ENCODE measurements at regions not wholly inside any gene's neighbourhood (a gene's known extent, or its start where the extent isn't known, plus 50 kb on each side); places are given as distances from the start of the nearest gene placed in this dataset.

- ChIA-PET POLR2A (no interaction called here), CTCF (no interaction called here)
- DNase-seq = no peak
- no peak overlapping the region for H3K4me3 Mint-ChIP-seq (ENCODE audit: unreplicated experiment)
- Histone ChIP-seq H3K27me3 (replicated peaks; ENCODE audit: control insufficient read depth, insufficient read depth, low read length) (no peaks in the 10 kb centered on the region), H3K4me1 (no peaks in the 10 kb centered on the region), H3K4me3 (ENCODE audit: low read depth, low read length) (no peak overlapping the region), H3K9me3 (no peaks in the 10 kb centered on the region), H3K36me3 (ENCODE audit: control insufficient read depth, insufficient read depth, low read length) (no peaks in the 10 kb centered on the region)
- TF ChIP-seq CTCF (IDR thresholded peaks at IDR 0.05; ENCODE audit: insufficient read depth in 1 of 2, low read depth in 1 of 2, low read length in 1 of 2, severe bottlenecking in 1 of 2, unreplicated experiment in 1 of 2) = no peak
- H3K27me3 Mint-ChIP-seq (ENCODE audit: insufficient read depth, unreplicated experiment) = peaks cover 14% of the 10 kb centered on the region
- intact Hi-C loops (cut with micrococcal nuclease; ENCODE audit: unreplicated experiment) = no loop called here
- H3K27ac Mint-ChIP-seq (ENCODE audit: unreplicated experiment) = no peak overlapping the region
- no peaks in the 10 kb centered on the region for H3K4me1 Mint-ChIP-seq (ENCODE audit: low read depth, unreplicated experiment)
- BruUV-seq (replicated peaks) = no TSS peak
- no peaks in the 10 kb centered on the region for H3K36me3 Mint-ChIP-seq (ENCODE audit: insufficient read depth, unreplicated experiment)
- no peaks in the 10 kb centered on the region for H3K9me3 Mint-ChIP-seq (ENCODE audit: unreplicated experiment)
Observed at GRCh38 chr9:1285526-1285925, 235.4 kb downstream of the DMRT2 start.

- no peaks in the 10 kb centered on the region for H3K4me1 Mint-ChIP-seq (ENCODE audit: low read depth, unreplicated experiment)
- no peaks in the 10 kb centered on the region; the same call in 1 of the 2 replicates for H3K27me3 ChIP-seq (replicated peaks; ENCODE audit: control insufficient read depth, insufficient read depth, low read length)
- intact Hi-C loops (cut with micrococcal nuclease; ENCODE audit: unreplicated experiment) = no loop called here
- H3K9me3 ChIP-seq = no peaks in the 10 kb centered on the region
- ChIA-PET CTCF (no interaction called here), POLR2A (no interaction called here)
- H3K36me3 Mint-ChIP-seq (ENCODE audit: insufficient read depth, unreplicated experiment) = no peaks in the 10 kb centered on the region
- no peak overlapping the region for H3K27ac Mint-ChIP-seq (ENCODE audit: unreplicated experiment)
- no peaks in the 10 kb centered on the region for H3K36me3 ChIP-seq (ENCODE audit: control insufficient read depth, insufficient read depth, low read length)
- no peak overlapping the region for H3K4me3 Mint-ChIP-seq (ENCODE audit: unreplicated experiment)
- H3K27me3 Mint-ChIP-seq (ENCODE audit: insufficient read depth, unreplicated experiment) = peaks cover 13% of the 10 kb centered on the region
- BruUV-seq (replicated peaks) = no TSS peak
- no peak for DNase-seq
- H3K4me1 ChIP-seq = no peaks in the 10 kb centered on the region
- H3K4me3 ChIP-seq (ENCODE audit: low read depth, low read length) = no peak overlapping the region
- no peak for TF ChIP-seq CTCF (IDR thresholded peaks at IDR 0.05; ENCODE audit: insufficient read depth in 1 of 2, low read depth in 1 of 2, low read length in 1 of 2, severe bottlenecking in 1 of 2, unreplicated experiment in 1 of 2)
- no peaks in the 10 kb centered on the region for H3K9me3 Mint-ChIP-seq (ENCODE audit: unreplicated experiment)
Observed at GRCh38 chr9:1292384-1292783, 242.2 kb downstream of the DMRT2 start.

- H3K27ac Mint-ChIP-seq (ENCODE audit: unreplicated experiment) = no peak overlapping the region
- no peaks in the 10 kb centered on the region for H3K4me1 Mint-ChIP-seq (ENCODE audit: low read depth, unreplicated experiment)
- Histone ChIP-seq H3K36me3 (ENCODE audit: control insufficient read depth, insufficient read depth, low read length) (no peaks in the 10 kb centered on the region), H3K27me3 (replicated peaks; ENCODE audit: control insufficient read depth, insufficient read depth, low read length) (no peaks in the 10 kb centered on the region; the same call in 1 of the 2 replicates), H3K9me3 (no peaks in the 10 kb centered on the region), H3K4me3 (ENCODE audit: low read depth, low read length) (no peak overlapping the region), H3K4me1 (no peaks in the 10 kb centered on the region)
- DNase-seq = no peak
- H3K36me3 Mint-ChIP-seq (ENCODE audit: insufficient read depth, unreplicated experiment) = no peaks in the 10 kb centered on the region
- no TSS peak for BruUV-seq (replicated peaks)
- no peak for TF ChIP-seq CTCF (IDR thresholded peaks at IDR 0.05; ENCODE audit: insufficient read depth in 1 of 2, low read depth in 1 of 2, low read length in 1 of 2, severe bottlenecking in 1 of 2, unreplicated experiment in 1 of 2)
- no peak overlapping the region for H3K4me3 Mint-ChIP-seq (ENCODE audit: unreplicated experiment)
- intact Hi-C loops (cut with micrococcal nuclease; ENCODE audit: unreplicated experiment) = no loop called here
- no peaks in the 10 kb centered on the region for H3K9me3 Mint-ChIP-seq (ENCODE audit: unreplicated experiment)
- POLR2A ChIA-PET = no interaction called here
- CTCF ChIA-PET = no interaction called here
- peaks cover 13% of the 10 kb centered on the region for H3K27me3 Mint-ChIP-seq (ENCODE audit: insufficient read depth, unreplicated experiment)
Observed at GRCh38 chr9:1294641-1295258, 244.6 kb downstream of the DMRT2 start.

Measured in Caco-2 (cell line).